GM19099 (cell line): ENCODE measurements at regions not wholly inside any gene's neighbourhood (a gene's known extent, or its start where the extent isn't known, plus 50 kb on each side); places are given as distances from the start of the nearest gene placed in this dataset.

ENCODE experiments used
- POLR2A ChIP-seq: IDR thresholded peaks from 3 replicates; pipeline ENCODE4 v1.6.1; 2011; ENCODE audit warnings: low read depth; ENCODE audit not compliant: insufficient read length; ENCODE audit errors: extremely low read depth

DNA sequence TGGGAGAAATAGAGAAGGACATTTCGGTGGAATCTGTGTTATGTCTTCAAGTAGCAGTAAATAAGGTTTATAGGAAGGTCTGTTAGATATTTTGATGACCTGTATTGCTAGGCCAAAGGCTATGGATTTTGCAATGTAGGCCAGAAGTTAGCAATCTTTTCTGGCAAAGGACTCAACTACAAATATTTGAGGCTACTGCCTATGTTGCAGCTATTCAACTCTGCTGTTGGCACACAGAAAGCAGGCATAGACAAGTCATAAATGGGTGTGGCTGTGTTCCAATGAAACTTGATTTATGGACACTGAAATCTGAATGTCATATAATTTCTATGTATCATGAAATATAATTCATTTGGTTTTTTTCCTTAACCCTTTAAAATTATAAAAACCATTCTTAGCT lies 438.7 kb upstream of the C2CD4B start:
- TF ChIP-seq POLR2A, result no peak

DNA sequence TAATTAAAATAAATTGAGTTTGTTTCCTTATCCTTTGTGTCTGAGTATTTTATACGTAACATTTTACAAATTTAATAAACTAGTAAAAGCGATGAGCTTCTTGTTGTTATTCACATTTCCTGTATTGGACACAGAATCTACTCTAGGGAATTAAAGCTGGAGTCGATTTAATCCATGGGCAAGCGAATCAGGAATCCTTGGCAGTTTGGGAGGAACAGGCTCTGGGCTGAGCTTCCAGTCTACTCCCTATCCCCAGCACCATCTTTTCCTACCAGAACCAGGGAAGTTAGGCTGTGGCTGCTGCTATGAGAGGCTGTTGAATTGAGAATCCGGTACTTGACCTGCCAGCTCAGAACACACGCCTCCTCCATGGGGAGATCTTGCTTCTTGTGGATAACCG lies 437.3 kb upstream of the TPM1 start:
- no peak for TF ChIP-seq POLR2A

DNA sequence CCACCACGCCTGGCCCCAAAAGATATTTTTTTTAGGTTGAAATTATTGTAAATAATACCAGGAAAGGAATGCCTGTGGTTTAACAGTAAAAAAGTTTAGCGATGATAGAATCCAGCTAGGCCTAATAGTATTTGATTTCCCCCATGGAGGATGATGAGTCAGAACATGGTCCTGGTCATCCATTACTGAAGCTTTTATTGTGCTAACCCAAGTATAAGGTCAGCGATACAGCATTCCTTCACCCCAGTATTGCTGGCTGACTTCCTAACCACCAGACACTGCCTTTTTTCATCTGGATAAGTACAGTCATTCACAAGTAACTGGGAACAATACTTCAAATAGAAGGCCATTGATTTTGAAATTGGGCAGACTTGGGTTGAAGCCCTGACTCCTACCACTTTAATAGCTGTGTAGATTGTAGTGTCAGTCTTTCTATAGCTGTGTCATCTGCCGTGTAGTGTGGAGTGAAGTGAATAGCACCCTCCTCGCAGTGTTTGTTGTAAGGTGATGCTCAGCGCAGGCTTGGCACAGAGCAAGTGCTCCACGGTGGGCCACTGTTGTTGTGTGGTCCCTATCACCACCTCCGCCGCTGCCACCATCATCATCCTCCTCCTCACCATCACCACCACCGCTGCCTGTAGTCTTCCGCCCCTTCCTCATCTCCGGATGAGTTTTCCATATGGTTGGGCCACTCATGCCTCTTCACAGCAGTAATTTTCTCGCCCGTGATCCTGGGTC lies 436.0 kb upstream of the TPM1 start:
- TF ChIP-seq POLR2A, result no peak

DNA sequence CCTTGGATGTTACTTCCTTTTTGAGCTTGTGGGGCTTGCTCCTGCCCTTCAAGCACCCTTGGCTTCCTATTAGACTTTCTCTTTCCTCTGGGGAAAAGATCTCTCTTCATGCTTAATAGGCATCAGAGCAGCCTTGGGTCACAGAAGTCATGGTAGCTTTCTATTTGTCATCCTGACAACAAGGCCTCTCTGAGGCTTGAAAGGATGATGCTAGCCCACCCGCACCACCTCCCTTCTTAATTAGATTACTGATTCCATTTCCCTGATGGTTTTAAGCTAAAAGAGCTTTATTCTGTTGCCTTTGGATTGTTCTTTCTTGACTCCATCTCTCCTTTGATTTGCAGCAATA lies 435.5 kb upstream of the TPM1 start:
- TF ChIP-seq POLR2A, result no peak

DNA sequence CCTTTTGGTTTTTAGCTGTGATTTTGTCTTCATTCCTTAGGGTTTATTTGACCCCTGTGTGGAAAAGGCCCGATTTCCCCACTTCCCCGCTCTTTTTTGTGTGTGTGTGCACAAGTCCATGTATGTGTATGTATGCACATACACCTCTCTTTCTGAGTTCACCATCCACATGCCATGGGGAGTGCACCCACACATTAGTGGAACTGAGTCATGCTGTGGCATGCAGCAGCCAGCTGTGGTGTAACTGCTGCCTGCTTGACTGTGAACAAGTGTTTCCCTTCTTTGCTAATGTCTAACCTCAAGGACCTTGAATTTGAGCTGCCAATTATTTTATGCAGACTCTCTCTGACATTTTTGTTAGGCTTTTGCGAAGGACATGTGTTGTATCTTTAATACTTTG lies 434.9 kb upstream of the TPM1 start:
- no peak for TF ChIP-seq POLR2A

DNA sequence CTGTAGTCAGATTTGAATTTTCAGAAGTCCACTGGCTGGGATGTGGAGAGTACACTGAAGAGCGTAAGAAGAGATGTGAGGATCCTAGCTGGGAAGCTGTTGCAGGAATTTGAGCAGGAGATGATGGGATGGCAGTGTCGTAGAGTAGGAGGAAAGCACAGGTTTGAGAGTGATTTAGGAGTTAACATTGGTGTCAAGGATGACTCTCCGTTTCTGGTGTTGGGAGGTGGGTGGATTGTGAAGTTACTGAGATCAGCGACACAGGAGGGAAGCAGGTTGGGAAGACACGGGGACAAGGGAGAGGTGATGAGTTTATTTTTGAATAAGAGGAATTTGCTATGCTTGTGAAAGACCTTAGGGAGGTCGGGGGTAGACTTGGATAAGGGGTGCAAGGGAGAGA lies 434.2 kb upstream of the TPM1 start:
- no peak for TF ChIP-seq POLR2A

DNA sequence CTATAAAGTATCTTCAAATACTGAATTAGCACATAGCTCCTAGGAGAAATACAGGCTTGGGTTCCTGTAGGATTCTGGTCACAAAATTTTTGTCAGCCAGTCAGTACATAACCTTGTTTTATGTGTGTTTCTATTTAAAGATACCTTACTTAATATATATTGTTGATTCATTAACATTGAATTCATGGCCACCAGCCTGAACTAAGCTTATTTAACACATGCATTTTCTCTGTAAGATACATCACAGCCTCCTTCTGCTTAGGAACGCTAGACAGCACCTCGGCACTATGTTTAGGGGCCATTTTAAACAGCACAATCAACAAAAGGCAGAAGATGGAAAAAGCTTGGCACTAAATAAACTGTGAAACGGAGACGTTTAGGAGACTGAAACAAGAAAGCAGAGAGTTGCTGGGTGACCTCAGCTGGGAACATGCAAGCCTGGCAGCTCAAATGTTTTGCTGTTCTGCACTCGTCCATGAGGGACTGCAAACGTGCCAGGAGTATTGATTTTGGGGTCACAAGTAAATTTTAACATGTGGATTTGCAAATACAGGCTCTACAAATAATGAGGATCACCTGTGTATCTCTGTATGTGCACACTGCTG lies 432.2 kb upstream of the TPM1 start:
- TF ChIP-seq POLR2A, result no peak

DNA sequence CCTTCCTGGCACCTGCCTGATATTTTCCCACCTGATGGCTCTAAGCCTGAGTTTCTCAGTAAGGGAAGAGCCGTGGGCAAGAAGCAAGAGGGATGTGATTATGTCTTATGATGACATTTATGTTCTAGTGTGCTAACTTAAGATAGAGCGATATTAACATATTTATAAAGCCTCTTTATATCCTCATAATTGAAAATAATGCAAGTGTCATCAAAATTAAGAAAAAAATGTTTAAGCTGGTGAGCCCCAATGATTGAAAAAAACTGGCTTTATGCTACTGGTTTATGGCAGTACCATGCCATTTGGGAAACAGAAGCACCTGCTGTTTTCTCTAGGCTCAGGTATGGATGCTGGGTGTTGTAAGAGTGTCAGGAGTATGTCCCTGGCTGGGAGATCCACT lies 431.5 kb upstream of the TPM1 start:
- no peak for TF ChIP-seq POLR2A

DNA sequence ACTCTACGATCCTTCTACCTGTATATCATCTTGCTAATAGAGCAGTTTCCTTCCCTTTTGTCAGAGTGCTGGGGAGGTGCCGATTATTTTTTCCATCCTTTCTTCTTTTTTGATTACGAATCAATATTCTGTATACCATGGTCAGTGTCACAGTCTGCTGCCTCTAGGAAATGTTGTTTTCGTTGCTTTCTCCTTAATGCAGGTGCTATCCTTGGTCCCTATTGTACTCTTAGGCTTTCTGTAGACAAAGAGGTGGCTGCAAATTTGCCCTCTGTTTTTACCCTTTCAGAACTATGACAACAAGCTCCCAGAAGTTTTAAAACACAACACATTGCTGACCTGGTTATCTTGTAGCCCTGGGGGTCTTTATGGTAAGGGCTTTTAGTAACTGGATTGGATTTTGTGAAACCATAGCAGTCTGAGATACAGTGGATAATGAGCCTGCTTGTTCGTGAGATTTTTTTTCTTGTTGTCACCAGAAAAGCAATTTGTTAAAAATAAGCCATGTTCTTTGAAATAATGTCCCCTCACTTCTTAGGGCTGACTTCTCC lies 430.3 kb upstream of the TPM1 start:
- no peak for TF ChIP-seq POLR2A

DNA sequence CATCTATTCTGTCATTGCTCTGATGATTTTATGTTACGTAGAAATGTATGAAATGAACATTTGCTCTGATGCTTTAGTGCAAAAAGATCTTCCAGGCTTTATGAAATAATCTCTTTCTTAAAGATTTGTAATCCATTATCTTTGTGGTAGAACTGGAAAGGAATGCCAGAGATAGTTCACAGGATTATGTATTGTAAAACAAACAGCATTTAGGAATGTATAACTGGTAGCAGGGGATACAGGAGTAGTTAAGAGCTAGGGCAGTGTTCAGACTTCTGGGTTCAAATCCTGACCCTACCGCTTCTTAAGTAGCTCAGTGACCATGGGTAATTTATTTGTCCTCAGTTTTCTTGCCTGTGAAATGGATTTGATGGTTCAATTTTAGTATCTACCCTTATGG lies 429.8 kb upstream of the TPM1 start:
- no peak for TF ChIP-seq POLR2A

DNA sequence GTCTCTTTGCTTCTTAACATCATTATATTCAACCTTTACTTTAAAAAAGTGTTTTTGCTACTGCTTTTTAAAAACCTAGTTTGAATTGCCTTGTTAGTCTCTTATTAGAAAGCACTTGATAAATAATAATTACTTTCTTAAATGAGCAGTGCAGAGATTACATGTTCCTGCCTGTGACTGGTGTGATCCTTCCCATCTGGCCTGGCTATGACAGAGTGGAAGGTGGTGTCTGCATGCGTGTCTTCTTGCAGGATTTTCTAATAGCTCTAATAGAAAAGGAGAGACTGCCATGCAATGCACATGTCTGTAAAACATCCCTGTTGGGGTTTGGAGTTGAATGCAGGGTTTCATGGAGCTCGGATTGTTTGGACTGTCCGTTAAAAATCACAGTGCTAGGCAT lies 425.8 kb upstream of the TPM1 start:
- TF ChIP-seq POLR2A, result no peak

DNA sequence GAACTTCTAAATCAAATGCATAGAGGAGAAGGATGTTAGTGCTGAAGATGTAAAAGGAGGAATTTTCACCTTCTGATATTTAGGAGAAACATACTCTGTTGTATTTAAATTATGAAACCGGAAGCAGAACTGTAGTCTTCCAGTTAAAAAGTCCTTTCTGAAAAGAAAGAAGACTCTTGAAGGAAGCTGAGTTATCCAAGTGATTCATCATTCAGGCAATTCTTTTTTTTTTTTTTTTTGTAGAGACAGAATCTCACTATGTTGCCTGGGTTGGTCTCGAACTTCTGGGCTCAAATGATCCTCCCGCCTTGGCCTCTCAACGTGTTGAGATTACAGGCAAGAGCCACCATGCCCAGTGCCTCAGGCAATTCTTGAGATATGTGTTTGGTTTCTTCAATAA lies 424.8 kb upstream of the TPM1 start:
- TF ChIP-seq POLR2A, result no peak

DNA sequence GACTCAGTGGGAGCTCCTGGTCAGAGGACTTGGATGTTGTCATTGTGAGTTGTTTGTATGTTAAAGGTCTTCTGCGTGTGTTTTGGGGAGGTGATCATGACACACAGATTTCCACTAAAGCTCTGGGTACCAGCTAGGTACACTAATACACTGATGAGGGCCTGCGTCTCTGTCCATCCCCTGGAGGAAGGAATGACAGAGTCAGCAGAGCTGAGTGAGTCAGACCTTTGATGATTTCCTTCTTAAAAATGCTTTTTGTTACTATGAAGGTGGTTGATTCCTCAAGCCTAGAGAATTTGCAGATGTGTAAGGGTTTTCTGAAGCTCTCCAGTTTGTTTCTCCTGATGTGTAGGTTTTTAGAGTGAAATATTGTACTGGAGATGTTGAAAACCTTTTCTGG lies 424.1 kb upstream of the TPM1 start:
- TF ChIP-seq POLR2A, result no peak

DNA sequence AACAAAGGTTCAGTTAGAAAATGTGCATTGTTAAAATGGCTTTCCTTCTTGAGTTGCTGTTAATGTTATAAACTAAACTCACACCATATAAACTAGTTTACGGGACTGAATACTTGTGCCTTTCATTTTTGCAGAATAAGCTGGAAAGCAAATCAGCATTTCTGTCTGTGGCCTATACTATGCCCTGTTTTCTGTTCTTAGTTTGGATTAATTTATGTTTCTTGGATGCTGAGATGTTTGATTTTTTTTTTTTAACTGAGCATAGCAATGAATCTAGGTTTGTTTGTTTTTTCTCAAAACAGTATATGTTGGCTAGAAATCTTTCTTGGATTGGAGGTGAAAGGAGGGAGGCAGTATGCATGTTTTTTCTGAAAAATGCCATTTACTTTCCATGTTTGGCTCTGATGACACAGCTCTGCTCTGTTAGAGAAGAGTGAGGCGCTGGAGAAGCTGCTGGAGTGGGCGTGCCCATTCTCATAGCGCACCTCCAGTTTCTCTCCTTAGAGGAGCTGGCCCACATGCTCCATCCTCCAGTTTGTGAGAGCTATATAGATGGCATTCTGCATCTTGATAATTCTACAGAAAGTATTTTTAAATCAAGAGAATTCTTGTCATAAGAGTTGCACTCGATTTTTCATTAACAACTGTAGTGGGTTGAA lies 423.6 kb upstream of the TPM1 start:
- no peak for TF ChIP-seq POLR2A

DNA sequence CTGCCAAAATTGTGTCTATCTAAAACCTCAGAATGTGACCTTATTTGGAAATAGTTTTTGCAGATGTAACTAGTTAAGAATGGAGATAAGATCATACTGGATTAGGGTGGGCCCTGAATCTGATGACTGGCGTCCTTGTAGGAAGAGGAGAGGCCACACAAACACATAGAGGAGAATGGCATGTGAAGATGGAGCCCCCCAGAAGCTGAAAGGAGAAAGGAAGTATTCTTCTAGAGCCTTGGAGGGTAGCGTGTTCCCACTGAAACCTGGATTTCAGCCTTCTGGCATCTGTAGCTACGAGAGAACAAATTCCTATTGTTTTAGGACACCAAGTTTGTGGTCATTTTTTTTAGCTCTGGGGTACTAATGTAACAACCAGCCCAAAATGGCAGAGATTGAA lies 423.0 kb upstream of the TPM1 start:
- TF ChIP-seq POLR2A, result no peak

DNA sequence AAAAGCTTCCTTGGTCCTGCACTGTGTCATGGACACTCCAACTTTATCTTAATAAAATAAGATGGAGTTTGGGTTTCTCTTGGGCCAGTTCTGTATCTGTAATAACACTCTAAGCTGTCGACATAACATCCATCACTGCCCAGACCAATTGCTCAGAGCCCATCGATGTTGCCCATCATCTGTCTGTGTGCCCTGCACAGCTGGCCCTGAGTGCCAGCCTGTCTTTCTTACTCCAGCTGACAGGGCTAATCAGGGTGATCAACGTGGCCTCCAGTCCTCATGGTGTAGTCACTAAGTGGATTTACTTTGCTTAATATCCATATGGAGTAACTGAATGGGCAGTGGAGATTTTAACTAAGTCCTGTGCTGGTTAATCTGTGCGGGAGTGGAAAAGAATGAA lies 419.8 kb upstream of the TPM1 start:
- TF ChIP-seq POLR2A, result no peak

DNA sequence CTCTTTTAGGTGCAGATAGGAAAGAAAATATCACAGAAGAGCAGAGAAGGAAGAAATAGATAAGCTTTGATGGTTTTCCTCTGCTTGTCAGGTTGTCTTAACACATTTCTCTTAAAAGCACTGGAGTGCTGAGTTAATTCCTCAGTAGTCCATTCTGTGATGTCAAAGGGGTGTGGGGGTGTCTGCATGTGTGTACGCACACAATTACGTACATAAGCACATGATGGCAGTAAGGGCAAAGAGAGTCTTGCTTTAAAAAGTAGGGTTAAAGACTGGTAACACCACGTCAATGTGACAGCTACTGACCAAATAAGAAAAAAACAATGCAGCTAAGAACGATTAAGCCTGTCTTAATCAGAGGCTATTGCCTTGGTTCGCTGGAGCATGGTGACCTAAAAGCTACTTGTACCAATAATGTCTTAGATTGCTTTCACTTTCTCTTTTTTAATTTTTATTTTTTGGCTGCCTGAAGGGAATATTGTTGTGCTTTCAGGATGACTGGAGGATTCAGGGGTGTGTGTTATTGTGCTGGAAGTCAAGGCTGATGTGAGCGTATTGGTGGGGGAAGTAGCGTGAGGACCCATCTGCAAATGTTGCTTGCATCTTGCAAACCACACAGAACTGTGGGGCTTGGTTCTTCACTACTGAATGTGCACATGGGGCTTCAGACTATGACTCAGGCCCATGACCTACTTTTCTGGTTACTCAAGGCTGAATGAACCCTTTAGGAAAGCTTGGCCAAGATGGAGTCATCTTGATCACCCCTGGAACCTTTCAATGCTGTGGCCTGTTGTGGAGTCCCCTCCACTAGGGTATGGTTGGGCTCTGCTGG lies 417.8 kb upstream of the TPM1 start:
- TF ChIP-seq POLR2A, result no peak
